ENCODE measurements at regions not wholly inside any gene's neighbourhood (a gene's known extent, or its start where the extent isn't known, plus 50 kb on each side); places are given as distances from the start of the nearest gene placed in this dataset.

DNA sequence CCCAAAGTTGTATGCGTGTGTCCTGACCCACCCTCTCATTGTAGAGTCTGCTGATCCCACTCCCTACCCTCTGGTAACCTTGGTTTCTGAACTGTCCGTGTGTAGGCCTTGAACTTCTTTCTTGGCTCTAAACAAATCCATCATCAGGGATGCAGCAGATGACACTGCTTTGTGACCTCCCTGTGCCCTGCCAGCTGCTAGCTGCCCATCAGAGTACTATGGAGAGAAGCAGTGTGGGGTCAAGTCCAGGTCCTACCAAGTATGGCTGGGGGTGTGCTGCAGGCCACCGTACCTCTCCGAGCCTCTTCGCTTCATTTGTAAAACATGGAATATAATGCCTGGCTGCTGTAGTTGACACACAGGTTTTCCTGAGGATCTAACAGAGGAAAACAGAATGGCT, 183.5 kb upstream of the RBPJ start:
- DNase-seq = no peak

- DNase-seq = no peak
Measured at GRCh38 chr4:26139310-26139924, 181.4 kb upstream of the RBPJ start.

GRCh38 chr4:26140150-26140898, 180.5 kb upstream of the RBPJ start:
- peak in 1 of 3 donors; percentile 35 for DNase-seq

DNA sequence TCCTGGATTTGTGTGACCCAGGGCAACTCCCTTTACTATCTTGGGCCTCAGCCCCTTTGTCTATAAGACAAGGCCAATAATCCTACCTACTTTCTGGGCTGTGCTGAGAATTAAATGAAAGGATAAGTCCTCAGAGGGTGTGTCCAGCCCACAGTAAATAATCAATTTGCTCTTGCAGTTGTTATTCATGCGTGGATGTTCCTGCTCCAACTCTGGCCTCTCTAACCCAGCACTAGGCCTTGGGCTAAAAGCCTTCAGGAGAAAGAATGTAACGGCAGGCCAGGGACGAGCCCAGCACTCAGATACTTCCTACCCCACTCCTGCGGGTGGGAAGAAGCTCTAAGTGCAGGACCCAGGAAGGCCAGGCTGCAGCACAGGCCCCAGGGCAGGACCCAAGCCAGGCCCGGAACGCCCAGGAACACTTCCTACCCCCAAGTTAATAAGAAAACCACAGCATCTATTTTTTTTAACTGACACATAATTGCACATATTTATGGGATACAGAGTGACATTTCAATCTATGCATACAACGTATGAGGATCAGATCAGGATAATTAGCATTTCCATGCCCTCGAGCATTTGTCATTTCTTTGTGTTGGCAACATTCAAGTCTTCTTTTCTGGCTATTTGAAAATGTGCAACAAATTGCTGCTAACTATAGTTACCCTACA, 179.6 kb upstream of the RBPJ start:
- peak in 1 of 3 donors; percentile 48 for DNase-seq

- DNase-seq = peak; percentile 43 to 82 (median 47)
Measured at GRCh38 chr4:26141911-26142638, 178.7 kb upstream of the RBPJ start.

GRCh38 chr4:26144526-26145155, 176.2 kb upstream of the RBPJ start:
- DNase-seq = no peak

GRCh38 chr4:26145212-26145611, 175.6 kb upstream of the RBPJ start:
- DNase-seq = no peak

GRCh38 chr4:26148927-26149326, 171.9 kb upstream of the RBPJ start:
- no peak for DNase-seq

DNA sequence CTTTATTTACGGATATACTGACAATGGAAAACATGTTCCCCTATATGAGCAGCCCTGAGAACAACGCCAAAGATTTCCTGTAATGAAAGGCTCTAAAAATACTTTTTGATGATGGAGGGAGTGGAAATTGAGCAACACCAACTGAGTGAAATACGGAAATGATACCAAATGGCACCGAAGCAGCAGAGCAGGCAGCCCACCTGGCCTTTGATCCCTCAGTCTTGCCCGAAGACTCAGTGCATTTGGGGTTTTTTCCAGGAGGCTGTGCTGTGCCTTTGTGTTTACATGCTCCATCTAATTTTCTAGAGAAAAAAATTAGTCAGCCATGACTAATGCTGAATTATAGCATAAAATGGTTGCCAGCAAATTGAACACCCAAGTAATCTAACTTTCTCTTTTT, 169.9 kb upstream of the RBPJ start:
- DNase-seq = peak in 1 of 3 donors; percentile 68

- DNase-seq = peak; percentile 73 to 91 (median 87)
Measured at GRCh38 chr4:26151615-26152014, 169.2 kb upstream of the RBPJ start.

DNA sequence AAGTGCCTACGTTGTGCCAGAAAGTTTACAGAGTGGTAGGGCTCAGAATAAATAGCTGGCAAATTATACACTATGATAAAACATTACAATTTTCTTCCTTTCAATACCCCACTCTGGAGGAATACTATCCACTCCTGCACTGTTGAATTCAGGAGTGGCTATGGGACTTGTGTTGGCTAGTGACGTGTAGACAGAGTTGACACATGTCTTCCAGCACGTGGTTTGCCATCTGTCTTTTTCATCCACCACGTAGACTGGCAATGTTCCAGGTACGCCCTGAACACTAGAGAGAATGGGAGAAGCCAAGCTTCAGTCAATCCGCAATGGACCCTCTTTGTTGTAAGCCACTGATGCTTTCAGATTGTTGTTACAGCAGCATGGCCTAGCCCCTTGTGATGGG, 168.8 kb upstream of the RBPJ start:
- peak in 1 of 3 donors; percentile 53 for DNase-seq

DNA sequence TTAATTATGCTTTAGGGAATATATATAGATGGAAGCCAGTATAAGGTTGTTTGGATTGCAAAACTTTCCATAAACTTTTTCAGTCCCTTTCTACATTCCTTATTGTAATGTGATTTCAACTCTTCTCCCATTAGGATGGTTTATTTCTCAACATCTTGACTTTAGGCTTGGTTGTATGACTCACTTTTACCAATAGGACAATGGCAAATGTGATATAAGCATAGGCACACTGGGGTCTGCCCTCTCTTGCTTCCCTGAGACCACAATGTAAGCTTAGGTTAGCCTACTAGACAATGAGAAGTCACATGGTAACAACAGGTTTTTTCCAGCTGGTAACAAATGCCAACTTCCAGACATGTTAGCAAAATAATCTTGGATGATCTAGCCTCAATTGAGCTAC, 163.3 kb upstream of the RBPJ start:
- no peak for DNase-seq

GRCh38 chr4:26160591-26160990, 160.2 kb upstream of the RBPJ start:
- no peak for DNase-seq

GRCh38 chr4:26161030-26161824, 159.6 kb upstream of the RBPJ start:
- DNase-seq = peak in 1 of 3 donors; percentile 65

GRCh38 chr4:26162101-26162500, 158.7 kb upstream of the RBPJ start:
- no peak for DNase-seq

DNA sequence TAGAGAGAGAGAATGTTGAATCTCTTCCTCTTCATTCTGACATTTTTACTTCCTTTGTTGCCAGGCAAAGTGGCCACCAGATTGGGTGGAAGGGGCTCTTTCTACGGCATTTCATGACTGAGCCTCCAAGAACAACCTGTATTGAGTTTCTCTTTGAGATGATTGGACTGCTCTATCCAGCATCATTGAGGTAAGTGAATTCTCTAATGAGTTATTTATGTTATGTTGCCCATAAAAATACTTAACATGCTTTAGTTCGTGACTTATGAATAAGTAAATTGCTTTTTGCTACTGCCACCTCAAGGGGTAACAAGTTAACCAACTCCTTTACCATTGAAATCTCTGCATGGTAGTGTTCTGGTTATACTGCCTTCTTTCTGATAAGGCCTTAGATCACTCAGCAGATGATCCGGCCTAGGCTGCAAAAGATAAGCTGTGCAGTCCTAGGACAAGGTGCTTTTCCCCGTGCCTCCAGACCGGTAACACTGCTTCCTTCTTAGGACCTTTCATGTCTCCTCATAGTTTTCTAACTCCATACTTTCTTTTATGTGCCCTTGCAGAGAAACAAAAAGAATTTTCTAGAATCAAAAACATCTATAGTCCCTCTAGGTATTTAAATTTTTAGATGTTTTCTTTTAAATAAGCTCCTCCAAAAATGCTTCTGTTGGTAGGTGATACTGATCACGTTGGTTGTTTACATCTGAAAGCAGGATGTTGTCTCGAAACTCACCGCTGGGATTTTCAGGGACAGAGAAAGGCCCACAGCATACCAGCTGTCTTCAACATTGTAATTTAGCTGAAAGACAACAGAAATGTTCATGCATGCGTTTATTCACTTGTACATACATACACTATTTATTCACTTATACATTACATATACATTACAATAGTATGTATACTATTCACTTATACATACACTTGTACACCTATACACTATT, 157.1 kb upstream of the RBPJ start:
- DNase-seq = no peak

GRCh38 chr4:26171501-26171900, 149.3 kb upstream of the RBPJ start:
- DNase-seq = no peak

DNA sequence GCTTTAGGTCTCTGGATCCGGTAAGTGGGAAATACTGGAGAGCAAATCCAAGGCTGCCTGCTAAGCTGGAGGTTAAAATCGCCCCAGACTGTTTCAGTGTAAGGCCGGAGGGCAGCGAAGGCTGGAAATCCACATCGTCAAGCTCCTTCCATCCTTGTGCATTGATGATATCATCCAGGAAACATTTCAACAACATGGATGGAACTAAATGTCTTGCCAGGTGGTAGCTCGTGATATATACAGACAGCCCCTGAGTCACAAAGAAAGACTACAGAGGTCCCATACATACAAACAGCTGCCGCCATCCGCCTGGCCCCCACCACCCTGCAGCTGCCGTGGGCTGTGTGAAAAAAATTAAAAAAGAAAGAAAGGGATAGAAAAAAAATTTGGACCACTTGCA, 148.9 kb upstream of the RBPJ start:
- DNase-seq = peak; percentile 77 to 94 (median 81)

- peak in 1 of 3 donors; percentile 68 for DNase-seq
Measured at GRCh38 chr4:26173619-26174018, 147.2 kb upstream of the RBPJ start.

GRCh38 chr4:26174027-26174426, 146.8 kb upstream of the RBPJ start:
- DNase-seq = no peak

All from muscle of back (tissue), 3 donors.